ENCODE measurements at regions not wholly inside any gene's neighbourhood (a gene's known extent, or its start where the extent isn't known, plus 50 kb on each side); places are given as distances from the start of the nearest gene placed in this dataset.

DNA sequence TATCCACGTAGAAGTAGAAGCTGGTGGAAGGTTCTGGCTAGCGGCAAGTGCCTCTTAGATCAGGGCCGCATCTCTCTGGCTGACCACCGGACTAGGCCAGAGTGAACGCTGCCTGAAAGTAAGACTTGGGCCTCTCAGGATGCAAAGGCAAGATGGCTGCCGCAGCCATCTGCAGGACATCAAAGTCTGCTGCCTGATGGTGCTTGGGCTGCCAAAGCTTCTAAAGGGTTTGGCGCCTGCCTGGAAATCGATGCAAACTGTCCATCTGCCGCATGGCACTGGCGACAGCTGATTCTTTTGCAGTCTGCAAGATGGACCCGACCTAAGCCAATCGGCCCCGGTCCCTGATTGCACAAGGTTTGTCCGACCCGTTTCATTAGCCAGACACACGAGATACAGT is 196.7 kb upstream of the TBC1D5 start:
- no peaks in the 10 kb centered on the region for H3K36me3 Mint-ChIP-seq (ENCODE audit: low read depth)
- H3K27me3 Mint-ChIP-seq, result peaks cover 1% of the 10 kb centered on the region
- H3K9me3 Mint-ChIP-seq, result no peaks in the 10 kb centered on the region
- ChIA-PET POLR2A (no interaction called here), CTCF (interaction anchor here (0.6 kb wide), 1 partner anchor 83 kb away, joined by 3 read pairs; no protein-coding TSS in a partner anchor)
- H3K27ac Mint-ChIP-seq, result no peak overlapping the region
- H3K4me1 Mint-ChIP-seq, result no peaks in the 10 kb centered on the region
- no peak overlapping the region for H3K4me3 Mint-ChIP-seq
- DNase-seq, result no peak

DNA sequence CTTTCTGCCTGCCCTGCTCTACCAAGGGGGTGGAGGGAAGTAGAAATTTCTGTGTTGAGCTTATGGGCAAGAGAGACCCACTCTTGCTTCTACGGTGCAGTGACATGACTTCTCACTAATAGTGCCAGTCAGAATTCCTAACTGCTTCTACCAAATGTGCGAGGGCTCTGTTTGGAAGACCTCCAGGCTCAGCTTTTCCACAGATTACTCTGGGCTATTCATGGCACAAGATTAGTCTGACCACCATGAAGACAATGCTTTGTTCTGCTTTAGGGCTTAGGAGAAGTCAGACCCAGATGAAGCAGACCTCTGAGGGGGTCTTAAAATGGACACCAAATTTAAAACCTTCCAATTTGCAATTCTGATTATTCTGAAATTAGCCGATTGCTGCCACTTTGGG is 195.9 kb upstream of the TBC1D5 start:
- Mint-ChIP-seq H3K9me3 (no peaks in the 10 kb centered on the region), H3K36me3 (ENCODE audit: low read depth) (no peaks in the 10 kb centered on the region), H3K4me3 (no peak overlapping the region), H3K27ac (no peak overlapping the region), H3K27me3 (peaks cover 1% of the 10 kb centered on the region), H3K4me1 (no peaks in the 10 kb centered on the region)
- DNase-seq, result no peak
- POLR2A ChIA-PET, result no interaction called here
- CTCF ChIA-PET, result no interaction called here

DNA sequence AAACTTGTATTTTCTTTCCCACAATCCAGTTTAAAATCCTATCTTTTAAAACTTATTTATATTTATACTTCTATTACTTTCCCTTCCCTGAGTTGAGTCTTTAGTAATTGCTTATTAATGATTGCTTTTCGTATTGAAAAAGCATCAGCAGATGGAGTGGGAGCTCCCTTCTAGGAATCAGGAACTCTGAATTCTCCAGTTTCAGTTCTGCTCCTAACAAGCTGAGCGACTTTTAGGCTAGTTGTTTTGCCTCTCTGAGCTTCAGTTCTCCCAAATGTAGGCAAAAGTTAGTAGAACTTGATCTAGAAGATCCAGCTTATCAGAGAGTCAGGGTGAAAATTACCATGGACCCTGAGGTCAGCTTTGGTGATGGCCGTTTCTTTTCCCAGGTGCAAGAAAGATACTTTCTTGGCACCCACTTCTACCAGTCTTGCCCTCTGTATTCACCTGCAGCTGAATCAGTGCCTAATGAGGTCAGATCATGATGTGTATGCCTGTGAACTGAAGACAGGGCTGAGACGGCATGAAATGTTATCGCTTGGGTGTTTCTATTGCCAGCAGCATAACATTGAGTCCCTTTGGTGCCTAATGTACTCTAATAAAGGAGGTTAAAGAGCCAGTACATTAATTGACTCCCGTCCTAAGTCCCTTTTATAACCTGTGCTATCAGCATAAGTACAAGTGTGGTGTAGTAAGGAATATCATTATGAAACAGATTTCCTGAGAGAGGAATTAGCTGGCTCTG is 194.5 kb upstream of the TBC1D5 start:
- no peaks in the 10 kb centered on the region for H3K36me3 Mint-ChIP-seq (ENCODE audit: low read depth)
- H3K27ac Mint-ChIP-seq, result no peak overlapping the region
- CTCF ChIA-PET, result no interaction called here
- peaks cover 1% of the 10 kb centered on the region for H3K27me3 Mint-ChIP-seq
- DNase-seq, result no peak
- no peaks in the 10 kb centered on the region for H3K4me1 Mint-ChIP-seq
- H3K4me3 Mint-ChIP-seq, result no peak overlapping the region
- H3K9me3 Mint-ChIP-seq, result no peaks in the 10 kb centered on the region
- POLR2A ChIA-PET, result no interaction called here

DNA sequence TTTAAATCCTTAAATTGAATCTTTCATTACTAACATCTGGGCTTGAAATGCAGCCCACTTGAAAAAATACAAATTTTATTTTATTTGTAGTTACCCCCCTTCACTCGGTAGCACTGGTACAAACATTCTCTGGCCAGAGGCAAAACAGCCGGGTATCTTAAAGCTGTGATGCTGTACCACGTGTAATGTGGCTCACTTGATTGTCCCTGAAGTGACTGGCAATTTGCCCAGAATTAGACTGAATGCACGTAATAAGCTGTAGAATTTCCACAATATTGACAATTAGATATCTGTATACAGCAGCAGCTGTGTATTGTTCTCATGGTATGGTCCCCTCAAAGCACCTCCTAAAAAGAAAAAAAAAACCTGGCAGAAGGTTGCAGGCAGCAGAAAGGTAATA is 192.8 kb upstream of the TBC1D5 start:
- H3K4me1 Mint-ChIP-seq, result no peaks in the 10 kb centered on the region

DNA sequence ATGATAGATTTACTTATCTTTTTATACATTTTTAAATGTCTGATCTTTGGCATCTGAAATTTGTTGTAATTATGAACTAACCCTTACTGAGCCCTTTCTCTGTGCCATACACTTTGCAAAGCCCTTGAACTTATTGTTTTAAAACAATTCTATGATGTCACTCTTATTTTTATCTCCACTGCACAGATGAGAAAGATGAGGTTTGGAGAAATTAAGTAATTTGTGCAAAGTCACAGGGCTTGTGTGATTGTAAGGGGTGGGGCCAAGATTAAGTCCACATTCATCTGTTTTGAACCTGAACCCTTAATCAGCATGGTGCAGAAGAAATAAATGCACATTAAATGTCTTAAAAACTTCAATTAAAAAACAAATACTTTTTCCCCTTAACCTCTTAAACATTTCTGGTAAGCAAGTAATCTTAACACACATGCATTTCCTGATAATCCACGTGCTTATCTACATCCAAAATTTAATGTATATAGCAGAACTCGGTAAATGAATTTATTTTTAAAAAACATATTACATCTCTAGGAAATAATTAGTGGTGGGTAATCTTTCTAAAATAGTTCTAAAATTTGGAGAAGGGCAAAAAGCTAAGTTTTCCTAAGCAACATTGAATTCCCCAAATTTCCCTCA is 189.8 kb upstream of the TBC1D5 start:
- ChIA-PET CTCF (no interaction called here), POLR2A (no interaction called here)
- DNase-seq, result no peak
- Mint-ChIP-seq H3K36me3 (ENCODE audit: low read depth) (no peaks in the 10 kb centered on the region), H3K27me3 (peaks cover 7% of the 10 kb centered on the region), H3K4me1 (no peaks in the 10 kb centered on the region), H3K4me3 (no peak overlapping the region), H3K27ac (no peak overlapping the region), H3K9me3 (no peaks in the 10 kb centered on the region)

More for the DNA sequence above, 192.8 kb upstream of the TBC1D5 start:
- no peak overlapping the region for H3K27ac Mint-ChIP-seq
- CTCF ChIA-PET, result no interaction called here
- H3K36me3 Mint-ChIP-seq (ENCODE audit: low read depth), result no peaks in the 10 kb centered on the region
- POLR2A ChIA-PET, result no interaction called here
- DNase-seq, result no peak
- peaks cover 1% of the 10 kb centered on the region for H3K27me3 Mint-ChIP-seq
- H3K4me3 Mint-ChIP-seq, result no peak overlapping the region
- no peaks in the 10 kb centered on the region for H3K9me3 Mint-ChIP-seq

DNA sequence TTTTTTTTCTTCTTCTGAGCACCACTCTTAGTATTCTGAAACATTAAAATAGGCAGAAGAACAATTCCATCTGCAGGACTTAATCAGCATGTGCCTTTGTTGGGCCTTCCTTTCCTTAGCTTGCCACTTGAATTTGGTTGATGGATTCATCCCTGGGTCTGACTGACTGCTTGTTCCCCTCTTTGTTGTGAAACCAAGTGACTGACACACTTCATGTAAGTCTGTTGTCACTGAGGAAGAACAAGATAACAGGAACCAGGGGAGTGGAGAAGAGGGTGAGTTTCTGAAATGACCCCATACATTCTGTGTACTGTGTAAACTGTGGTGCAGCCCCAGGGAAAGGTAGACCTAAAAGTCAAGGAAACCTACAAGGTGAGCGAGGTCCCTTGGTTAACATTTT is 188.7 kb upstream of the TBC1D5 start:
- no peaks in the 10 kb centered on the region for H3K4me1 Mint-ChIP-seq
- peaks cover 7% of the 10 kb centered on the region for H3K27me3 Mint-ChIP-seq
- H3K27ac Mint-ChIP-seq, result no peak overlapping the region
- no peak for DNase-seq
- no peaks in the 10 kb centered on the region for H3K36me3 Mint-ChIP-seq (ENCODE audit: low read depth)
- POLR2A ChIA-PET, result no interaction called here
- no peak overlapping the region for H3K4me3 Mint-ChIP-seq
- CTCF ChIA-PET, result no interaction called here
- no peaks in the 10 kb centered on the region for H3K9me3 Mint-ChIP-seq

DNA sequence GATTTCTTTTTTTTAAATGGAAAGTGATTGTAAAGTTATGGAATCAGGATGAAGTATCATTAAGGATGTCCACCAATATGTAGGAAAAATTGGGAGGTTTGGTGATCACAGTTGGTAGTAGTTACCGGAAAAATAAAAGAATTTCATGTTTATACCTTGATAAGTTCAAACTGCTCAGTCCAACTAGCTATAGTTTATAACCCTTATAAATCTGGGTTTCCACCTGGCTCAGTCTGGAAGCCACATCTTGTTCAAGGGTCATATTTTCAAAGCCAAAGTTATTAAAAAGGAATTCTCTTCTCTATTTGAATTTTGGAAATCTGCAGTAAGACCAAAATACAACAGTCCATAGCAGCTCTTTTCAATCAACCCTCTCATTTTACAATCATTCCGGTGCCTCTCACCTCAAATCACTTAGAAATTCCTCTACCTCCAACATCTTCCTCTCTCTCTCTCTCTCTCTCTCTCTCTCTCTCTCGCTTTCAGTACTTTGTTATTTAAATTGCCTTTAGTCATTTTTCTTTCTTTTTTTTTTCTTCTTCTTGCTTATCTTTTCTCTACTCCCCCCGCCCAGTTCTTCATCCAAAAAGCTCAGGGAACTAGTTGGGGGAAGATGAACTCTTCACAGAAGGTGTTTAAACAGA is 186.2 kb upstream of the TBC1D5 start:
- H3K27me3 Mint-ChIP-seq, result peaks cover 7% of the 10 kb centered on the region
- no peaks in the 10 kb centered on the region for H3K9me3 Mint-ChIP-seq
- H3K4me1 Mint-ChIP-seq, result no peaks in the 10 kb centered on the region
- no peak overlapping the region for H3K27ac Mint-ChIP-seq
- H3K36me3 Mint-ChIP-seq (ENCODE audit: low read depth), result no peaks in the 10 kb centered on the region
- POLR2A ChIA-PET, result no interaction called here
- DNase-seq, result no peak
- CTCF ChIA-PET, result interaction anchor here (0.6 to 0.7 kb wide), 2 partner anchors 11 to 1142 kb away, joined by 3 to 5 read pairs; no protein-coding TSS in a partner anchor
- H3K4me3 Mint-ChIP-seq, result no peak overlapping the region

DNA sequence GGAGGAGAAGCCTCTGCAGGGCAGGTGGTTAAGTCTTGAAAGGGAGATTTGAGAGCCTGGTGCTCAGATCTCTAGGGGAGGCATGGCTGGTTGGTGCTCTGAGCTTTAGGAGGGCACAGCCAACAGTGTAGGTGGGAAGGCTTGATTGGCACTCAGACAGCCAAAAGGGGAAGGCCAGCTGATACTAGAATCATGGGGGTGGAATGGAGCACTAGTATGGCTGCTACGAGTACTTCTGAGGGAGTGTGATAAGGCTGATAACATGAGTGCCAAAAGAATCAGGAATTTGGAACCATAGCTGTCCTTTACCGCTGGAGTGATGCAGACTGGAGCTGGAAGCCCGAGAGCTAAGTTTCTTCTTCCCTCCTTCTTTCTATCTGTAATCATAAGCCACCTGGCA is 184.6 kb upstream of the TBC1D5 start:
- no peaks in the 10 kb centered on the region for H3K4me1 Mint-ChIP-seq
- ChIA-PET CTCF (no interaction called here), POLR2A (no interaction called here)
- H3K36me3 Mint-ChIP-seq (ENCODE audit: low read depth), result no peaks in the 10 kb centered on the region
- no peaks in the 10 kb centered on the region for H3K9me3 Mint-ChIP-seq
- no peak for DNase-seq
- H3K27ac Mint-ChIP-seq, result no peak overlapping the region
- H3K4me3 Mint-ChIP-seq, result no peak overlapping the region
- peaks cover 7% of the 10 kb centered on the region for H3K27me3 Mint-ChIP-seq

DNA sequence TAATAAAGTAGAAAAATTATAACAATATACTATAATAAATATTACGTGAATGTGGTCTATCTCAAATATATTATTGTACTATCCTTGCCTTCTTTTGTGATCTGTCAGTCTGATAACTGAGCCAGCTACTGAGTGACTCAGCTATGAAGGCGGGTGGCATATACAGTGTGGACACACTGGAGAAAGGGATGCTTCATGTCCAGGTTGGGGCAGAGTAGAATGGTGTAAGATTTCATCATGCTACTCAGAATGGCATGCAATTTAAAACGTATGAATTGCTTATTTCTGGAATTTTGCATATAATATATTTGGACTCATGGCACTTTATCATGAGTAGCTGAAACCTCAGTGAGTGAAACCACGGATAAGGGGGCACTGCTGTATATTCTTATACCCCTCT is 172.9 kb upstream of the TBC1D5 start:
- Mint-ChIP-seq H3K27ac (no peak overlapping the region), H3K4me1 (no peaks in the 10 kb centered on the region), H3K9me3 (no peaks in the 10 kb centered on the region), H3K36me3 (ENCODE audit: low read depth) (no peaks in the 10 kb centered on the region), H3K4me3 (no peak overlapping the region), H3K27me3 (peaks cover 14% of the 10 kb centered on the region)
- ChIA-PET POLR2A (no interaction called here), CTCF (no interaction called here)
- DNase-seq, result no peak

DNA sequence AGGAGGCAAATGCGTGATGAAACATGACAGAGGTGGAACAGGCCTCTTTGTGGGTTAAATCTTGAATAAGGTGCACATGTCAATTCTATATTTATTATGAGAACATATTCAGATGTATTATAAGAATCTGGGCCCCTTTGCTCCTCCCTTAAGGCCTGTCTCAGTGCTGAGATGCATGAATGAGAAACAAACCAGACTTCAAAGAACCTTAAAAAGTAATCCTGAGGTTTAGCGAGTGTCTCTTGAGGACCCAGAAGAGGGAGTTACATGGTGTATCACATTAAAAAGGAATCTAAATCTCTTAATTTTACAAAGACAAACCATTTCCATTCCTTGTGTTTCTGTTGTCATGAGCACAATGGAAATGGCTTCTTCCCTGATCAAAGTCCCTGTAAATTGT is 170.9 kb upstream of the TBC1D5 start:
- Mint-ChIP-seq H3K4me3 (no peak overlapping the region), H3K27me3 (peaks cover 14% of the 10 kb centered on the region), H3K27ac (no peak overlapping the region), H3K36me3 (ENCODE audit: low read depth) (no peaks in the 10 kb centered on the region), H3K4me1 (no peaks in the 10 kb centered on the region), H3K9me3 (no peaks in the 10 kb centered on the region)
- DNase-seq, result no peak
- POLR2A ChIA-PET, result no interaction called here
- CTCF ChIA-PET, result no interaction called here

DNA sequence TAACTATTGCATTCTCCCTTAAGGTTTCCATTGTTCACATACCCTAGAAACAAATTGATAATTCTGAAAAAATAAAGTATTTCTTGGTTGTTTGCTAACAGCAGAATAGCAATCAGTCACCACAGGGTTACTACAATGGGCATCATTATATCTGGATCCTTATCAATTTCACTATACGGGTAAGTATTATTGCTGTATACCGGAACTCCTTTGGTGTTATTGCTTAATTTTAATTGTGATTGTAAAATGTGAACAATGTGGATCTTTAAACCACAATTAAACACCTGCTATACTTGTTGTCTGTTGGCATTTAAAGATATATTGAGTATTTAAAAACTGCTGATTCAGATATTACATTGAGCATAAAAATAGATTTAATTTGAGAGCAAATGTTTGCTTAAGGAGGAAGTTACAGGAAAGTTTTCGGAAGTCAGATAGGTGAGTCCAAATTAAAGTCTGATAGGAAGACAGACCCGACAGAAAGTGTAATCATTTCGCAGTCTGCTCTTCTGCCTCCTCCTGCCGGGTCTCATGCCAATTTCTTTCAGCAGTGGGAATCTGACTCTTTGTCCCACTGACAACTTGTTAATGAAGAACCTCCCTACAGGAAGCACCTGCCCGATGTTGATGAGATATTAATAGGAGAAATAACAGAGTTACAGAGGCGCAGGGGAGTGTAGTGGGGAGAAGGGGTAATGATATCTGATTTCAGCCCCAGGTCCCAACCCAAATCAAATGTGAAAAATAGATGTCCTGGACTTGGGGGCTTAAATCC is 169.7 kb upstream of the TBC1D5 start:
- Mint-ChIP-seq H3K4me3 (no peak overlapping the region), H3K27ac (no peak overlapping the region), H3K36me3 (ENCODE audit: low read depth) (no peaks in the 10 kb centered on the region), H3K27me3 (peaks cover 11% of the 10 kb centered on the region), H3K4me1 (no peaks in the 10 kb centered on the region), H3K9me3 (no peaks in the 10 kb centered on the region)
- no peak for DNase-seq
- ChIA-PET POLR2A (no interaction called here), CTCF (no interaction called here)

DNA sequence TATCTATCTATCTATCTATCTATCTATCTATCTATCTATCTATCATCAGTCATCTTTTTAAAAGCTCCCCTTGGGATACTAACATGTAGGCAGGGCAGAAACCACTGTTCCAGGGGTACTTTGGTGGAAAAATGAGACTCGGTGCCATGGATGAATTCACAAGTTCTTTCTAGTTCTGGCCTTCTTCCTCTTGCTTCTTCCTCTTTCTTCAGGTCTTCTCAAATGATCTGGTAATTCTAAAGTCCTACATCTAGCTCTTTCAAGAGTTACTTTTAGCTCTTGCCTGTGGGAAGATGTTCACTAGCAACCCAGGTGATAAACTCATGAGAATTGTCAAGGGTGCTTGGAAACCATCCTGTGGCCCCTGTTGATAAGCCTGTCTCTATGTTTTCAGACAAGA is 168.5 kb upstream of the TBC1D5 start:
- CTCF ChIA-PET, result interaction anchor here (1.2 kb wide), 1 partner anchor 10 kb away, joined by 3 read pairs; no protein-coding TSS in a partner anchor
- Mint-ChIP-seq H3K4me3 (no peak overlapping the region), H3K9me3 (no peaks in the 10 kb centered on the region), H3K36me3 (ENCODE audit: low read depth) (no peaks in the 10 kb centered on the region), H3K4me1 (peaks cover 2% of the 10 kb centered on the region), H3K27me3 (peaks cover 11% of the 10 kb centered on the region), H3K27ac (no peak overlapping the region)
- no peak for DNase-seq
- POLR2A ChIA-PET, result no interaction called here

DNA sequence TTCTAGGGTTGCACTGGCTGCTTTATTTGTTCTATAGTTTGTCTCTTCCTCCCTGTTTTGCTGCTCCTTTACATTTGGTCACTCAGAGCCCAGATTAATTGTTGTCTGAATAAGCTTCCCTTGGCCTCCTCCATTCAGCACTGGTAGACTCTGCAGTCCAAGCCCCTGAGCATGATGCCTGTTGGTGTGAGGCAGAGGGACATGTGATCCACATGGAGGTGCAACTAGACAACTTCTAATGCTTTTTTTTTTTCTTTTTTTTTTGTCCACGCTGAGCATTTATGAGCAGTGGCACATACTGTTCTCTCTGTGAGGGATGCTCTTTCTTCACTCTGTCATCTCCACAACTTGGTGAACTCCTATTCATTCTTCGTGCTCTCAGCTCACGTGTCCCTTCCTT is 167.3 kb upstream of the TBC1D5 start:
- H3K27me3 Mint-ChIP-seq, result peaks cover 11% of the 10 kb centered on the region
- ChIA-PET POLR2A (no interaction called here), CTCF (no interaction called here)
- H3K36me3 Mint-ChIP-seq (ENCODE audit: low read depth), result no peaks in the 10 kb centered on the region
- H3K4me3 Mint-ChIP-seq, result no peak overlapping the region
- peaks cover 2% of the 10 kb centered on the region for H3K4me1 Mint-ChIP-seq
- H3K9me3 Mint-ChIP-seq, result no peaks in the 10 kb centered on the region
- no peak for DNase-seq
- no peak overlapping the region for H3K27ac Mint-ChIP-seq
